ENCODE measurements at regions not wholly inside any gene's neighbourhood (a gene's known extent, or its start where the extent isn't known, plus 50 kb on each side); places are given as distances from the start of the nearest gene placed in this dataset.

DNA sequence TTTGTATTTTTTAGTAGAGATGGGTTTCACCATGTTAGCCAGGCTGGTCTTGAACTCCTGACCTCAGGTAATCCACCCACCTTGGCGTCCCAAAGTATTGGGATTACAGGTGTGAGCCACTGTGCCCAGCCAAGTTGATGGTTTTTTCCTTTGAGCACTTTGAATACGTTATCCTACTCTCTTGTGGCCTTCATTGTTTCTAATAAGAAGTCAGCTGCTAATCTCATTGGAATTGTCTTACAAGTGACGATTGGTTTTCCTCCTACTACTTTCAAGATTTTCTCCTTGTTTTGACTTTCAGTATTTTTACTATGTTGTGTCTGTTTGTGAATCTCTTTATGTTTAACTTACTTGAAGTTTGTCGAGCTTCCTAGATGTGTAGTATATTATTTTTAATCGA, 88.5 kb downstream of the TMEM200C start (continued):
- TF ChIP-seq, protein P1, sequence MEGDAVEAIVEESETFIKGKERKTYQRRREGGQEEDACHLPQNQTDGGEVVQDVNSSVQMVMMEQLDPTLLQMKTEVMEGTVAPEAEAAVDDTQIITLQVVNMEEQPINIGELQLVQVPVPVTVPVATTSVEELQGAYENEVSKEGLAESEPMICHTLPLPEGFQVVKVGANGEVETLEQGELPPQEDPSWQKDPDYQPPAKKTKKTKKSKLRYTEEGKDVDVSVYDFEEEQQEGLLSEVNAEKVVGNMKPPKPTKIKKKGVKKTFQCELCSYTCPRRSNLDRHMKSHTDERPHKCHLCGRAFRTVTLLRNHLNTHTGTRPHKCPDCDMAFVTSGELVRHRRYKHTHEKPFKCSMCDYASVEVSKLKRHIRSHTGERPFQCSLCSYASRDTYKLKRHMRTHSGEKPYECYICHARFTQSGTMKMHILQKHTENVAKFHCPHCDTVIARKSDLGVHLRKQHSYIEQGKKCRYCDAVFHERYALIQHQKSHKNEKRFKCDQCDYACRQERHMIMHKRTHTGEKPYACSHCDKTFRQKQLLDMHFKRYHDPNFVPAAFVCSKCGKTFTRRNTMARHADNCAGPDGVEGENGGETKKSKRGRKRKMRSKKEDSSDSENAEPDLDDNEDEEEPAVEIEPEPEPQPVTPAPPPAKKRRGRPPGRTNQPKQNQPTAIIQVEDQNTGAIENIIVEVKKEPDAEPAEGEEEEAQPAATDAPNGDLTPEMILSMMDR (IDR thresholded peaks at IDR 0.05 in 2 of 3, conservative IDR thresholded peaks at IDR 0.05 in 1 of 3; ENCODE audit: borderline replicate concordance in 1 of 3, insufficient read depth in 1 of 3, low read depth in 2 of 3, low read length in 2 of 3) = no peak
- no peak for TF ChIP-seq ATF3 (IDR thresholded peaks at IDR 0.05)
- TF ChIP-seq ELF1 (IDR thresholded peaks at IDR 0.05; ENCODE audit: borderline replicate concordance, low read depth) = no peak
- TF ChIP-seq TCF7L2 (IDR thresholded peaks at IDR 0.05; ENCODE audit: borderline replicate concordance, extremely low read depth, insufficient read depth, insufficient read length) = no peak
- TF ChIP-seq, protein P2, sequence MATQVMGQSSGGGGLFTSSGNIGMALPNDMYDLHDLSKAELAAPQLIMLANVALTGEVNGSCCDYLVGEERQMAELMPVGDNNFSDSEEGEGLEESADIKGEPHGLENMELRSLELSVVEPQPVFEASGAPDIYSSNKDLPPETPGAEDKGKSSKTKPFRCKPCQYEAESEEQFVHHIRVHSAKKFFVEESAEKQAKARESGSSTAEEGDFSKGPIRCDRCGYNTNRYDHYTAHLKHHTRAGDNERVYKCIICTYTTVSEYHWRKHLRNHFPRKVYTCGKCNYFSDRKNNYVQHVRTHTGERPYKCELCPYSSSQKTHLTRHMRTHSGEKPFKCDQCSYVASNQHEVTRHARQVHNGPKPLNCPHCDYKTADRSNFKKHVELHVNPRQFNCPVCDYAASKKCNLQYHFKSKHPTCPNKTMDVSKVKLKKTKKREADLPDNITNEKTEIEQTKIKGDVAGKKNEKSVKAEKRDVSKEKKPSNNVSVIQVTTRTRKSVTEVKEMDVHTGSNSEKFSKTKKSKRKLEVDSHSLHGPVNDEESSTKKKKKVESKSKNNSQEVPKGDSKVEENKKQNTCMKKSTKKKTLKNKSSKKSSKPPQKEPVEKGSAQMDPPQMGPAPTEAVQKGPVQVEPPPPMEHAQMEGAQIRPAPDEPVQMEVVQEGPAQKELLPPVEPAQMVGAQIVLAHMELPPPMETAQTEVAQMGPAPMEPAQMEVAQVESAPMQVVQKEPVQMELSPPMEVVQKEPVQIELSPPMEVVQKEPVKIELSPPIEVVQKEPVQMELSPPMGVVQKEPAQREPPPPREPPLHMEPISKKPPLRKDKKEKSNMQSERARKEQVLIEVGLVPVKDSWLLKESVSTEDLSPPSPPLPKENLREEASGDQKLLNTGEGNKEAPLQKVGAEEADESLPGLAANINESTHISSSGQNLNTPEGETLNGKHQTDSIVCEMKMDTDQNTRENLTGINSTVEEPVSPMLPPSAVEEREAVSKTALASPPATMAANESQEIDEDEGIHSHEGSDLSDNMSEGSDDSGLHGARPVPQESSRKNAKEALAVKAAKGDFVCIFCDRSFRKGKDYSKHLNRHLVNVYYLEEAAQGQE (IDR thresholded peaks at IDR 0.05; ENCODE audit: low read depth) = no peak
- no peak for TF ChIP-seq EZH2phosphoT487 (IDR thresholded peaks at IDR 0.05; ENCODE audit: borderline replicate concordance)

DNA sequence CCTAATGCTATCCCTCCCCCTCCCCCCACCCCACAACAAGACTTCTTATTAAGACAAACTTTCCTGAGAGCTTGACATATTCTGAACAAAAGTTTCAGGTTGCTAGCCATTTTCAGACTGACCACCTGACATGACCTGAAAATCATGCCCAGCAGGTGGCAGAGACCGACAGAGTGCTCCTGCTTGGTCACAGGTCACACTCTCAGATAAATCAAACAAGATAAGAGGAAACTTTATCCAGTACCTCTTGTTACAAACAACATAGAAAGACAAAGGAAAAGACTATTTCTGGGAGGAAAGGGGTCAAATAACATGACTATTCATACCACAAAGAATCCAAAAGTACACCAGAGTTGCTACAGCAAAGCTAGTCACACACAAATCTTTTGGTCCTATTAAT, 107.4 kb downstream of the TMEM200C start:
- no peaks in the 10 kb centered on the region for H3K27me3 ChIP-seq (ENCODE audit: insufficient read depth, low read length)
- ChIA-PET CTCF (no interaction called here), POLR2A (no interaction called here), RAD21 (ENCODE audit: low non-redundant PET in 1 of 2, low total read pairs in 2 of 2, uncharacterized antibody in 2 of 2, unreplicated experiment in 2 of 2) (no interaction called here)
- no peaks in the 10 kb centered on the region for H3K9me2 ChIP-seq (ENCODE audit: insufficient read depth)
- no peak overlapping the region for H3K9ac ChIP-seq (ENCODE audit: low read length)
- H3K4me1 ChIP-seq (ENCODE audit: control insufficient read depth in 1 of 2, insufficient read depth in 2 of 2, low read length in 2 of 2) = no peaks in the 10 kb centered on the region
- H4K20me1 ChIP-seq (ENCODE audit: insufficient read depth) = no peaks in the 10 kb centered on the region
- no peak overlapping the region for H2AFZ ChIP-seq (ENCODE audit: low read depth, low read length, poor library complexity, severe bottlenecking)
- no peak overlapping the region for H3K4me3 ChIP-seq (replicated peaks in 1 of 2; ENCODE audit: low read depth in 1 of 2, low read length in 2 of 2)
- DNase-seq (ENCODE audit: low read depth, low spot score) (no peak), ATAC-seq (no peak)
- H3K9me3 ChIP-seq (ENCODE audit: control insufficient read depth in 1 of 2, insufficient read depth in 1 of 2, low read depth in 1 of 2, low read length in 2 of 2) = peaks cover 16 to 19% of the 10 kb centered on the region in 2 experiments; a peak in 2 of 4 replicates
- intact Hi-C loops (cut with micrococcal nuclease) = no loop called here
- no peaks in the 10 kb centered on the region for H3K36me3 ChIP-seq (ENCODE audit: control insufficient read depth in 1 of 2, insufficient read depth in 2 of 2, low read length in 2 of 2)
- H3K27ac ChIP-seq (ENCODE audit: low read depth, low read length) = no peak overlapping the region
- H3K79me2 ChIP-seq (ENCODE audit: insufficient read depth, low read length) = no peaks in the 10 kb centered on the region
- no TSS peak for BruUV-seq (replicated peaks)
- no peak overlapping the region for H3K4me2 ChIP-seq (ENCODE audit: low read length)
- TF ChIP-seq SIN3A (IDR thresholded peaks at IDR 0.05; ENCODE audit: low read depth) = no peak
- no peak for TF ChIP-seq EZH2 (IDR thresholded peaks at IDR 0.05)
- no peak for TF ChIP-seq RAD21 (IDR thresholded peaks at IDR 0.05; ENCODE audit: low read depth)
- no peak for TF ChIP-seq YY1 (IDR thresholded peaks at IDR 0.05; ENCODE audit: extremely low read depth, insufficient replicate concordance, low read depth, low read length)
- TF ChIP-seq CBX3 (IDR thresholded peaks at IDR 0.05; ENCODE audit: low read depth) = no peak
- no peak for TF ChIP-seq ZFX (IDR thresholded peaks at IDR 0.05)
- TF ChIP-seq EGR1 (IDR thresholded peaks at IDR 0.05; ENCODE audit: low read depth) = no peak
- TF ChIP-seq, protein P2 (IDR thresholded peaks at IDR 0.05; ENCODE audit: low read depth) = no peak
- TF ChIP-seq ELF1 (IDR thresholded peaks at IDR 0.05; ENCODE audit: borderline replicate concordance, low read depth) = no peak
